ENCODE measurements at regions not wholly inside any gene's neighbourhood (a gene's known extent, or its start where the extent isn't known, plus 50 kb on each side); places are given as distances from the start of the nearest gene placed in this dataset.

DNA sequence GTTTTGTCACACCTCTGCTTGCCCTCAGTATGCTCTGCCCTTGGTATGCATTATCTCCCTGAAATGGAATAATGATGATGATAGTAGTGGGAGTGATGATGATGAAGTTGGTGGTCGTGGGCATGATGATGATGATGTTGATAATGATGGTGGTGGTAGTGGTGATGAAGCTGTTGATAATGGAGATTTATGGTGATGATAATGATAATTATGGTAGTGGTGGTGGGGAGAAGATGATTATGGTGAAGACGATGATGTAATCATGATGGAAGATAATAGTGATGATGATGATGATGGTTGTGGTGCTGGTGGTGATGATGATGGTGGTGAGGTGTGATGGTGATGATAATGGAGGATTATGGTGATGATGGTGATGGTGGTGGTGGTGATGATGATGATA is 390.1 kb upstream of the EEF2KMT start:
- no peak for DNase-seq (ENCODE audit: low read depth in 2 of 2)

GRCh38 chr16:5482256-5482655 is 384.7 kb upstream of the EEF2KMT start:
- DNase-seq (ENCODE audit: low read depth in 2 of 2), result no peak

- DNase-seq (ENCODE audit: low read depth in 2 of 2), result no peak
Measured at GRCh38 chr16:5480431-5481195, 383.0 kb upstream of the EEF2KMT start.

DNA sequence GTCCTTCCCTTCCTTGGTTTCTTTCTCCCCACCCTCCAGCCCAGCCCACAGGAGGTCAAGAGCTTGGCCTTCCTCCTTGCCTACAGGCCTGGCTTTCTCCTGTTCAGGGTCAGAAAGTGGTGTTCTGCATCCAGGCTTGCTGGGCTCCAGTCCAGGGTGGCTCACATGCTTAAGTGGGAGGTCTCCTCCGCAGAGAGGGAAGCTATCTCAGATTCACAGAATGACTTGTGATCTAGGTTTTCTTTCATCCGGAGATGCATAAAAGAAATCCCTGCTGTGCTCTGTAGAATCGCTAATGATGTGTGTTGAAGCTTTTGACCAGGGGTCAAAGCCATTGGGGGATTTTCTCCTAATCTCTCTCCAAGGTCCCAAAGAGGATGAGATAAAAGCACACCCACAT is 382.3 kb upstream of the EEF2KMT start:
- DNase-seq (ENCODE audit: low read depth in 2 of 2), result no peak

DNA sequence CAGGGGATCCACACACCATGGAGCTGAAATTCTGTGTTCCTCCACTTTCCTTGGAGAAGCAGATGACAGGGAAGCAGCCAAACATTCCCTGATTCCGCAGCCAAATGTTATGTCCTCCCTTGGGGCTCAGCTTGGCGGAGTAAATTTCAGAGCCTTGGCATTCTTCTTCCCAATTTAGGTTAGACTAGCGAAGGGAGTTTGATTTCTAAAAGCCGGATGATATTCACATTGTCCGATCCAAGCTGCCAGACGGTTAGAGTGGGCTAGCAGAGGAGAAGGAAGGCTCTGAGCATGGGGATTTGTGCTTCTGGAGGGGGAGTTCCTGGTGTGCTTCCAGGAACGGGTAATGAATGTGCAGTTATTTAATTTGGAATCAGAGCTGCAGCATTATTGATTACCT is 380.4 kb upstream of the EEF2KMT start:
- DNase-seq (ENCODE audit: low read depth in 2 of 2), result no peak

GRCh38 chr16:5477251-5477650 is 379.7 kb upstream of the EEF2KMT start:
- no peak for DNase-seq (ENCODE audit: low read depth in 2 of 2)

- DNase-seq (ENCODE audit: low read depth in 2 of 2), result no peak
Measured at GRCh38 chr16:5472552-5472951, 375.0 kb upstream of the EEF2KMT start.

DNA sequence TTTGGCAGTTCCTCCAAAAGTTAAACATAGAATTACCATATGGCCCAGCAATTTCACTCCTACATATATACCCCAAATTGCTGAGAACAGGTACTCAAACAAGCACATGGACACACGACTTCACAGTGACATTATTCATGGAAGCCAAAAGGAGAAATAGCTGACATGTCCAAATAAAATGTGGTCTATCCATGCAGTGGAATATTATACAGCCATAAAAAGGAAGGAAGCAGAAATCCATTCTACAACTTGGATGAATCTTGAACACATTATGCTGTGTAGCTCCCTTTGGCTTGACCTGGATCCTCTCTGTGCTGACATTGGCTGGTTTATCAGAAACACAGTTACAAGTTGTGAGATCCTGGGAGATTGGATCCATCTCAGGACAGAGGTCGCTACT is 370.9 kb upstream of the EEF2KMT start:
- DNase-seq (ENCODE audit: low read depth in 2 of 2), result no peak

GRCh38 chr16:5467552-5467951 is 370.0 kb upstream of the EEF2KMT start:
- no peak for DNase-seq (ENCODE audit: low read depth in 2 of 2)

DNA sequence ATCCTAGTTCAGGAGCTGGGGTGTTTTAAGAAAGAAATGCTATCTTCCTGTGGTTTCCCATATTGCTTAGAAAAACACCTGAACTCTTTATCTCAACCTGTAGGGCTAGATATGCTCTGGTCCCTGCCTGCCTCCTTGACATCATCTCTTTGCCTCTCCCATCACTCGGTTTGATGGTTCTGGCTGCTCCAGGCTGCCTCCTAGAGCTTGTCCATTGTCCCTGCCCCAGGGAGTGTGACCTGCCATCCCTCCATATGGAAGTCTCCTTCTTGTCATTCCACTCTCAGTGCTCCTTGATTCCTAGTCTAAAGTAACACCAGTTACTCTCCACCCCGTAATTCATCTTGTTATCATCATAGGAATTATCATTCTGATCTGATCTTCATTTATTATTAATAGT is 369.0 kb upstream of the EEF2KMT start:
- DNase-seq (ENCODE audit: low read depth in 2 of 2), result no peak

GRCh38 chr16:5465714-5466113 is 368.1 kb upstream of the EEF2KMT start:
- DNase-seq (ENCODE audit: low read depth in 2 of 2), result no peak

GRCh38 chr16:5463820-5464219 is 366.2 kb upstream of the EEF2KMT start:
- DNase-seq (ENCODE audit: low read depth in 2 of 2), result no peak

GRCh38 chr16:5461574-5461973 is 364.0 kb upstream of the EEF2KMT start:
- no peak for DNase-seq (ENCODE audit: low read depth in 2 of 2)

DNA sequence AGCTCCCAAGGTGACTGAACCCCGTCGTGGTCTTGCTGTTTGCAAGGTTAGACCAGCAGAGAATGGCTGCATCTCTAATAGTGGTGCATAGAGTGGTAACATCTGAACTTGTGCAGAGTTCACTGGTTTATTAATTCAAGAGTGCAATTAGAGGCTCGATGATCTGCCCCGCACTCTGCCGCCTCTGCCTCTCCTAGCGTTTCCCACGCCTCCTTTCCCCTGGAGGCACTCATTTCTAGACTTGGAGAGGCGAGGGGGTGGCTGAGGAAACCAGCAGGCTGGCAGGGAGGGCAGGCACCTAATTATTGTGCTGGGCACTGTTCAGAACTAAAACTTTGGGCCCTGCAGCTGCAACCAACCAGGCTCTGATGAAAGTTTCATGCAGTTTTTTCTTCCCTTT is 363.5 kb upstream of the EEF2KMT start:
- no peak for DNase-seq (ENCODE audit: low read depth in 2 of 2)

- no peak for DNase-seq (ENCODE audit: low read depth in 2 of 2)
Measured at GRCh38 chr16:5460701-5461100, 363.1 kb upstream of the EEF2KMT start.

- DNase-seq (ENCODE audit: low read depth in 2 of 2), result no peak
Measured at GRCh38 chr16:5459863-5460262, 362.3 kb upstream of the EEF2KMT start.

GRCh38 chr16:5455110-5455509 is 357.5 kb upstream of the EEF2KMT start:
- DNase-seq (ENCODE audit: low read depth in 2 of 2), result no peak

DNA sequence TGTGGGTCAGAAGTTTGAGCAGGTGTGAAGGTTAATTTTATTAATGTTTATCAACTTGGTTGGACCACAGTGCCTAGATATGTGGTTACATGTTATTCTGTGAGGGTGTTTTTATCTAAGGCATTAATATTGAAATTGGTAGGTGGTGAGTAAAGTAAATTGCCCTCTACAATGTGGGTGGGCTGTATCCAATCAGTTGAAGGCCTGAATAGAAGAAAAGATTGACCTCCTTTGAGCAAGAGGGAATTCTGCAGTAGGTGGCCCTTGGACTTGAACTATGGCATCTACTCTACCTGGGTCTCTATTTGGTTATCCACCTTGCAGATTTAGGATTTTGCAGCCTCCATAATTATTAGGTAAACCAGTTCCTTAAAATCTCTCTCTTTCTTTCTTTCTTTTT is 356.8 kb upstream of the EEF2KMT start:
- no peak for DNase-seq (ENCODE audit: low read depth in 2 of 2)

DNA sequence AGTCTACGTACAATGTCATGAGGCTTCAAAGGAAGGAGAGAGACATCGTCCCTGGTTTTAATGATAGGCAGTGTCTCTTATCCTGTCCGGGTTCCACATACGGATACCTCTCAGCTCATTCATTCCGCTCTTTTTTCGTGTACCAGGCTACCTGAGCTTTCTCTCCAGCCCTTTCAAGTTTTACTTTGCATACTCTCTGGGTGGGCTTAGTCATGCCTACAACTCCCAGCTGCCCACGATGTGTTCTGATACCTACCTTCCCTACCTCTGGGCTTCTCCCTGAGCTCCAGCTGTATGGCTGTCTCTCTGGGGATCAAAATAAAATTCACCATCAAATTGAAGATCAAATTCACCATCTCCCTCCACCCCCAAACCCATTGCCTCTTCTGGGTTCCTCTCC is 354.0 kb upstream of the EEF2KMT start:
- no peak for DNase-seq (ENCODE audit: low read depth in 2 of 2)

- no peak for DNase-seq (ENCODE audit: low read depth in 2 of 2)
Measured at GRCh38 chr16:5450409-5451104, 353.0 kb upstream of the EEF2KMT start.

DNA sequence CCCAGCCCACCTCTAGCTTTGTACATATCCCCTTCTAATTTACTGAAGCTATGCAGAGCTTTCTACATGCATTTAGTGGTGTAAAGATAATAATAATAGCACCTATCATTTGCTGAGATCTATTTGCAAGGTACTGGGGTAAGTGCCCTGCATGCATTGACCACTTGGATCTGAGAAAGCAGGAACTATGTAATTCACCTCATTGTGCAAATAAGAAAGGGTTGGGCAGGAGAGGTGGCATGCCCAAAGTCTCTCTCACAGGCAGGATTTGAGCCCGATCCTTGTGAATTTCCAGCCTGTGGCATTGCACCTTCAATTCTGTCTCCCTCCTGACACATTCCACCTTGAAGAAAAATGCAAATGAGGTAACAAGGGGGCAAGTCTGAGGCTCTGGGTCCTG is 352.3 kb upstream of the EEF2KMT start:
- no peak for DNase-seq (ENCODE audit: low read depth in 2 of 2)

DNA sequence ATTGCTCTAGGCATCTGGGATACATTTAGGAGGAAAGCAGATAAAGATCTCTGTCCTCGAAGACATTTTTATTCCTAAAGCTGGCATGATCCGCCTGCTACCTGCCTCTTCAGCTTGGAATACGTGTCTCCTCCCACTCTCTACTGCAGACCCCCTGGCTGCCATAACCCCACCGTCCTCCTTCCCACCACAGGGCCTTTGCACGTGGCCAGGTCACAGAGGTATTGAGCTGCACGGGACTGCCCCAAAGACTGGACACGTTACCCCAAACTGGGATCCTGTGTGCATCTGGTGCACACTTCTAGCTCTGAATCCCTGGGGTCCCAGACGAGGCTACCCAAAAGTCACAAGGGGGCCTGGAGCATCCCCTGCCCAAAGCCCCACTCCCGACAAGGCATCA is 351.2 kb upstream of the EEF2KMT start:
- no peak for DNase-seq (ENCODE audit: low read depth in 2 of 2)

GRCh38 chr16:5447734-5448133 is 350.1 kb upstream of the EEF2KMT start:
- DNase-seq (ENCODE audit: low read depth in 2 of 2), result no peak

All from stimulated activated CD4-positive, alpha-beta T cell treated with anti-CD3 and anti-CD28 coated beads, Interleukin-15, amount 100 ng/mL, for 48 hours (primary cell).